H7 (cell line): ENCODE measurements at regions not wholly inside any gene's neighbourhood (a gene's known extent, or its start where the extent isn't known, plus 50 kb on each side); places are given as distances from the start of the nearest gene placed in this dataset.

Source experiments
- DNase-seq: peaks from one replicate; pipeline ENCODE4 v3.0.0; 2012
- H3K27me3 ChIP-seq: 2 replicates; pipeline ENCODE4 v1.6.0; 2011; ENCODE audit warnings: mild to moderate bottlenecking, low read length; ENCODE audit not compliant: control insufficient read depth, insufficient read depth
- H3K36me3 ChIP-seq: replicated peaks from 2 replicates; pipeline ENCODE4 v1.5.1; 2011; ENCODE audit warnings: low read length; ENCODE audit not compliant: control insufficient read depth, insufficient read depth
- H3K4me3 ChIP-seq: 2 replicates; pipeline ENCODE4 v1.5.1; 2011; ENCODE audit warnings: low read depth, mild to moderate bottlenecking, control low read depth, low read length, moderate library complexity; ENCODE audit not compliant: insufficient read depth

GRCh38 chr4:117370944-117371668 lies 285.7 kb upstream of the TRAM1L1 start:
- H3K27me3 ChIP-seq = no peaks in the 10 kb centered on the region
- no peak overlapping the region for H3K4me3 ChIP-seq
- H3K36me3 ChIP-seq = no peaks in the 10 kb centered on the region
- DNase-seq = no peak

DNA sequence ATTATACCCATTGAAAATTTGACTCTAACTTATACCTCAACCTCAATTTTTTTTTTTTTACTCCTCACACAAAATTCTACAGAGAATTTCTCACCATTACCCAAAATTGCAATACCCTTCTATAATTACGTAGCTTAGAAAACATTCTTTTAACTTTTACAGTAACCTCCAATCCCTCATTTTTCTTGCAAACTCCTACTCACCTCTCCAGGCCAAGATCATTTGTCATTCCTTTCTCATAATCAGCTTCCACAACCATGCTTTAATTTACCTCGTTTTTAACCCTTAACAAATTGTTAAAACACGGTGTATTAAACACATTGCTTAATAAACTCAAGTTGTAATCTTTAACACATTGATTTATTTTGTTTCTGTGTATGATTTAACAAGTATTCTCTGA lies 289.7 kb upstream of the TRAM1L1 start:
- Histone ChIP-seq H3K36me3 (no peaks in the 10 kb centered on the region), H3K4me3 (no peak overlapping the region), H3K27me3 (no peaks in the 10 kb centered on the region)
- no peak for DNase-seq

GRCh38 chr4:117376692-117377091 lies 291.3 kb upstream of the TRAM1L1 start:
- H3K4me3 ChIP-seq = no peak overlapping the region
- no peak for DNase-seq
- no peaks in the 10 kb centered on the region for H3K27me3 ChIP-seq
- no peaks in the 10 kb centered on the region for H3K36me3 ChIP-seq

DNA sequence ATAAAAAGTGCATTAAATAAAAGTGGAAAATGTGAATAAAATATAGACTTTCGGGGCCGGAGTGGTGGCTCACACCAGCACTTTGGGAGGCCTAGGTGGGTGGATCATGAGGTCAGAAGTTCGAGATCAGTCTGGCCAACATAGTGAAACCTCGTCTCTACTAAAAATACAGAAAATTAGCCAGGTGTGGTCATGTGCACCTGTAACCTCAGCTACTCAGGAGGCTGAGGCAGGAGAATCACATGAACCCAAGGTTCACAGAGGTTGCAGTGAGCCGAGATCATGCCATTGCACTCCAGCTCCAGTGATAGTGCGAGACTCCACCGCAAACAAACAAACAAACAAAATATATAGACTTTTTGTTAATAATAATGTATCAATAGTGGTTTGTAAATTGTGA lies 293.6 kb upstream of the TRAM1L1 start:
- H3K4me3 ChIP-seq = no peak overlapping the region
- H3K36me3 ChIP-seq = no peaks in the 10 kb centered on the region
- no peak for DNase-seq
- H3K27me3 ChIP-seq = no peaks in the 10 kb centered on the region

GRCh38 chr4:117383468-117383867 lies 298.1 kb upstream of the TRAM1L1 start:
- DNase-seq = no peak
- Histone ChIP-seq H3K27me3 (no peaks in the 10 kb centered on the region), H3K4me3 (no peak overlapping the region), H3K36me3 (no peaks in the 10 kb centered on the region)

GRCh38 chr4:117385526-117385925 lies 300.1 kb upstream of the TRAM1L1 start:
- no peak overlapping the region for H3K4me3 ChIP-seq

GRCh38 chr4:117387072-117387471 lies 301.7 kb upstream of the TRAM1L1 start:
- Histone ChIP-seq H3K4me3 (no peak overlapping the region), H3K27me3 (no peaks in the 10 kb centered on the region), H3K36me3 (no peaks in the 10 kb centered on the region)
- DNase-seq = no peak

More at GRCh38 chr4:117385526-117385925, 300.1 kb upstream of the TRAM1L1 start:
- no peak for DNase-seq
- Histone ChIP-seq H3K36me3 (no peaks in the 10 kb centered on the region), H3K27me3 (no peaks in the 10 kb centered on the region)

DNA sequence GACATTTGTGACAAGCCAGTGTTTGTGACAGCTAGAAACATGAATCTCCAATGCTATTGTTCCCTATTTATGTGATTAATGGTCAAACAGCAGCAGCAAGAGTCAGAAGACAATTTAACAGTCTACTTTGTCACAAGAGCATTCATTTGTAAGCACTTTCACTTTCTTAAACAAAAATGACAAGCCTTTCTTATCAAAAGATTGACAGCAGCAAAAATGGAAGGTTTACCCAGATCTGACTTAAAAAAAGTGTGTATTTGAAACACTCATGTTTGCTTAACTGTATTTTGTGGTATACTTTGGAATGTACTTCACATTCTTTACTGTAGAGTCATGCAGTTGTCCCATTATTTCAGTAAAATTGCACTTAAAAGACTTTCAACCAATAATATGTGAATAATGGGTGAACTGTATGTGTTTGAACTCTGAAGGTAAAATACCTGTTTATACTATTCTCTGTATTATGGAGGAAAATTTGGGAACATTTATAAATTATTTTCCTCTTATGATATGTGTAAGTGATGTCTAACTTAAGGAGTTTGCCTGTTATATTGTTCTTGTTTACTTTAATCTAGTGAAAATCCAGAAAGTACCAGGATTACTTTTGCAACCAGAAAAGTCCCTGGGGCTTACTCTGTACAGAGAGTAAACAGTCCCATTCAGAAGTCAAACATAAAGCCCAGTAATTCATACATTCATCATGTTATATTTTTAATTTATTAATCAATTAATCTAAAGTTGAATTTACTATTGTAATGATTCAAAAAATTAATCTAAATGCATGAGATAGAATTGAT lies 314.9 kb upstream of the TRAM1L1 start:
- Histone ChIP-seq H3K36me3 (no peaks in the 10 kb centered on the region), H3K4me3 (no peak overlapping the region), H3K27me3 (no peaks in the 10 kb centered on the region)
- no peak for DNase-seq

DNA sequence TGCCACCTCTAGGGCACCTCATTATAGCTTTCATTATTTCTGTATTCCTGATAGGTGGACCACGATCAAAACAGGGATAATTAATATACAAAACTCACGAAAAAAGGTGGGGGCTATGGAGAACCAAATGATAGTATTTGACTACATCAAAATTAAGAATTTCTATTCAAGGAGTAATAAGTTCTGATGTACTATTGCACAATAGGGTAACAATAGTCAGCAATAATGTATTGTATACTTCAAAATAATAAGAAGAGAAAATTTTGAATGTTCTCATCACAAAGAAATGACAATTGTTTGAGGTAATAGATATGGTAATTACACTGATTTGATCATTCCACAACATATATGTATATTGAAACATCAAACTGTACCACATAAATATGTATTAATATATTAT lies 327.3 kb upstream of the TRAM1L1 start:
- DNase-seq = no peak

GRCh38 chr4:117417856-117418255 lies 332.5 kb upstream of the TRAM1L1 start:
- Histone ChIP-seq H3K36me3 (no peaks in the 10 kb centered on the region), H3K27me3 (no peaks in the 10 kb centered on the region), H3K4me3 (no peak overlapping the region)
- no peak for DNase-seq

More for the DNA sequence above, 327.3 kb upstream of the TRAM1L1 start:
- Histone ChIP-seq H3K4me3 (no peak overlapping the region), H3K27me3 (no peaks in the 10 kb centered on the region), H3K36me3 (no peaks in the 10 kb centered on the region)

DNA sequence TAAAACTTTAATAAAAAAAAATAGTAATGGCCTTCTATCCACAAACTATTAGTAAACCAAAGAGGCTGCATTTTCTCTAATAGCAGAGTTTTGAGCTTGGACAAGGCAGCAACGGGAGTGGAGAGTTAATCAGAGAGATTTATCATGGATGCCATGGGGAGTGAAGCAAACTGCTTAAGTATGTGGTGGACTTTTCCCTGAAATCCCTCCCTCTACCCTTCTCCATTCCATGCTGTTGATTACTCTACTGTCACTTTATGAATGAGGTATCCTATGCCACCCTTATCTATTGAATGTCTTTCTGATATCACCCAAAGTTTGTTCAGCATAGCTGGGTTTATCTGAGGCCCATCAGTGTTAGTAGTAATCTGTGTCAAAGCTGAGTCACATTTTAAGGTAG lies 335.6 kb upstream of the TRAM1L1 start:
- Histone ChIP-seq H3K27me3 (no peaks in the 10 kb centered on the region), H3K36me3 (no peaks in the 10 kb centered on the region), H3K4me3 (no peak overlapping the region)
- no peak for DNase-seq

DNA sequence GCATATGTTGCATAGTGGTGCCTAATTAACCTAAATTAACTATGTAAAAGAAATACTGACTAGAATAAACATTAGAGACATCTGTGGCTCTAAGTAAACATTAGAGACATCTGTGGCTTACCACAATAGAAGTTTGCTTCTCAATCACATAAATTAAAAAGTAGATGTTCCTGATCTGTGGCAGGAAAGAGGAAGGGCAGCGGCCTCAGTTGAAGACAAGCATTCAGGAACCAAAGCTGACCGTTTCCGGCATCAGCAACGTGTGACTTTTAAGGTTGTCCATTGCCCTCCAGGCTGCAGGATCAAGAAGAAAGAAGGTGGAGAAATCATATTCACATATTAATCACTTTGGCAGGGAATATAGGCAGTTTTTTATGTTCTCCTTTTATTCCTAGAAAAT lies 336.3 kb upstream of the TRAM1L1 start:
- Histone ChIP-seq H3K36me3 (no peaks in the 10 kb centered on the region), H3K27me3 (no peaks in the 10 kb centered on the region)
- no peak for DNase-seq

DNA sequence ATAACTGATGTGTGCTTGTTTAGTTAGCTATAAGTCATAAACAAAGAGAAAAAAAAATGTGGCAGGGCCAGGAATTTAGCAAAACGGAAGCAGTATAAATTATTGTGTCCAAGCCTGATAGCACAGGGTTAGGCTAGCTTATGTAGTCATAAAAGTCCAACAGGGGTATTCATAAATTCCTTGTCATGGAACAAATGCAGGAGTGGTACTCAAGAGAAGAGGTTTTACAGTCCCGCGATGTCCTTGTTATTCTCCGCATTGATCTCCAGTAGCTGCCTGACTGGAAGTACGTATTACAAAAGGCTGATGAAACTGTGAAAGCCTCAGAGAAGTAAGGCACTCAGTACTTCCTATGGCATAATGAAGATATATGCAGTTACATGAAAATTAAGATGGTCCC lies 336.9 kb upstream of the TRAM1L1 start:
- H3K4me3 ChIP-seq = no peak overlapping the region
- no peaks in the 10 kb centered on the region for H3K27me3 ChIP-seq
- H3K36me3 ChIP-seq = no peaks in the 10 kb centered on the region
- DNase-seq = no peak

More for the DNA sequence above, 336.3 kb upstream of the TRAM1L1 start:
- H3K4me3 ChIP-seq = no peak overlapping the region

DNA sequence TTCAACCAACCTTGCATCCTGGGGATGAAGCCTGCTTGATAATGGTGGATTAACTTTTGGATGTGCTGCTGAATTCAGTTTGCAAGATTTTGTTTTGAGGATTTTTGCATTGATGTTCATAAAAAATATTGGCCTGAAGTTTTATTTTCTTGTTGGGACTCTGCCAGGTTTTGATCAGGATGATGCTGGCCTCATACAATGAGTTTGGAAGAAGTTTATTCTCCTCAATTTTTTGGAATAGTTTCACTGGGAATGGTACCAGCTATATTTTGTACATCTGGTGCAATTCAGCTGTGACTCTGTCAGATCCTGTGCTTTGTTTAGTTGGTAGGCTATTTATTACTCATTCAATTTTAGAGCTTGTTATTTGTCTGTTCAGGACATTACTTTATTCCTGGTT lies 340.3 kb upstream of the TRAM1L1 start:
- DNase-seq = no peak
- Histone ChIP-seq H3K36me3 (no peaks in the 10 kb centered on the region), H3K4me3 (no peak overlapping the region), H3K27me3 (no peaks in the 10 kb centered on the region)

DNA sequence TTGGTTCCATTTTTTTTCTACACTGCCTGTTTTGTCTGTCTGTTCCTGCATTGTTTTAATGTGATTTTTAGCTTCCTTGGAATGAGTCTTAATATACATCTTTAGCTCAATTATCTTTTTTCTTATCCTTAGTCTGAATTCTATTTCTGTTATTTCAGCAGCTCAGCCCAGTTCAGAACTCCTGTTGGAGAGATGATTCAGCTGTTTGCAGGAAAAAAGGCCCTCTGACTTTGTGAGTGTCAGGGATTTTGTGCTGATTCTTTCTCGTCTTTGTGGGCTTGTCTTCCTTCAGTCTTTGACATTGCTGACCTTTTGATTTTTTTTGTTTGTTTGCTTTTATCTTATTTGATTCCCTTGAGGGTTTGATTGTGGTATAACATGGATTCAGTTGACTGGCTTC lies 343.2 kb upstream of the TRAM1L1 start:
- DNase-seq = no peak
- no peak overlapping the region for H3K4me3 ChIP-seq
- no peaks in the 10 kb centered on the region for H3K36me3 ChIP-seq
- no peaks in the 10 kb centered on the region for H3K27me3 ChIP-seq
